ENCODE measurements at regions not wholly inside any gene's neighbourhood (a gene's known extent, or its start where the extent isn't known, plus 50 kb on each side); places are given as distances from the start of the nearest gene placed in this dataset.

GRCh38 chr5:105030153-105030552 lies 1467.6 kb upstream of the NUDT12 start:
- H3K36me3 ChIP-seq (ENCODE audit: control insufficient read depth, insufficient read depth, low read length) = no peaks in the 10 kb centered on the region
- no peak overlapping the region for H3K9ac ChIP-seq (ENCODE audit: extremely low read depth, low read length, poor library complexity, severe bottlenecking)
- TF ChIP-seq, protein P1, sequence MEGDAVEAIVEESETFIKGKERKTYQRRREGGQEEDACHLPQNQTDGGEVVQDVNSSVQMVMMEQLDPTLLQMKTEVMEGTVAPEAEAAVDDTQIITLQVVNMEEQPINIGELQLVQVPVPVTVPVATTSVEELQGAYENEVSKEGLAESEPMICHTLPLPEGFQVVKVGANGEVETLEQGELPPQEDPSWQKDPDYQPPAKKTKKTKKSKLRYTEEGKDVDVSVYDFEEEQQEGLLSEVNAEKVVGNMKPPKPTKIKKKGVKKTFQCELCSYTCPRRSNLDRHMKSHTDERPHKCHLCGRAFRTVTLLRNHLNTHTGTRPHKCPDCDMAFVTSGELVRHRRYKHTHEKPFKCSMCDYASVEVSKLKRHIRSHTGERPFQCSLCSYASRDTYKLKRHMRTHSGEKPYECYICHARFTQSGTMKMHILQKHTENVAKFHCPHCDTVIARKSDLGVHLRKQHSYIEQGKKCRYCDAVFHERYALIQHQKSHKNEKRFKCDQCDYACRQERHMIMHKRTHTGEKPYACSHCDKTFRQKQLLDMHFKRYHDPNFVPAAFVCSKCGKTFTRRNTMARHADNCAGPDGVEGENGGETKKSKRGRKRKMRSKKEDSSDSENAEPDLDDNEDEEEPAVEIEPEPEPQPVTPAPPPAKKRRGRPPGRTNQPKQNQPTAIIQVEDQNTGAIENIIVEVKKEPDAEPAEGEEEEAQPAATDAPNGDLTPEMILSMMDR (conservative IDR thresholded peaks at IDR 0.05) = no peak
- H3K4me3 Mint-ChIP-seq = no peak overlapping the region
- no peaks in the 10 kb centered on the region for H3K4me1 Mint-ChIP-seq
- H3K9me3 ChIP-seq (ENCODE audit: control insufficient read depth, low read length) = no peaks in the 10 kb centered on the region
- H3K27ac ChIP-seq (ENCODE audit: low read depth, low read length) = no peak overlapping the region
- H3K27me3 Mint-ChIP-seq (ENCODE audit: insufficient read depth) = no peaks in the 10 kb centered on the region
- no peak overlapping the region for H3K4me3 ChIP-seq (ENCODE audit: low read length)
- 80 to 94% methylated on average over 1 to 2 of the region's 2 CpGs for WGBS, 2 experiments (ENCODE audit: insufficient coverage in 1 of 2, insufficient read length in 1 of 2)
- H3K9me3 Mint-ChIP-seq = no peaks in the 10 kb centered on the region
- no peaks in the 10 kb centered on the region for H3K27me3 ChIP-seq (ENCODE audit: control insufficient read depth, insufficient read depth, low read length, poor library complexity, severe bottlenecking)
- no peak overlapping the region for H3K27ac Mint-ChIP-seq
- no peaks in the 10 kb centered on the region for H3K36me3 Mint-ChIP-seq (ENCODE audit: low read depth)
- no peaks in the 10 kb centered on the region for H3K4me1 ChIP-seq (ENCODE audit: control insufficient read depth, insufficient read depth, low read length)
- no peak for DNase-seq

DNA sequence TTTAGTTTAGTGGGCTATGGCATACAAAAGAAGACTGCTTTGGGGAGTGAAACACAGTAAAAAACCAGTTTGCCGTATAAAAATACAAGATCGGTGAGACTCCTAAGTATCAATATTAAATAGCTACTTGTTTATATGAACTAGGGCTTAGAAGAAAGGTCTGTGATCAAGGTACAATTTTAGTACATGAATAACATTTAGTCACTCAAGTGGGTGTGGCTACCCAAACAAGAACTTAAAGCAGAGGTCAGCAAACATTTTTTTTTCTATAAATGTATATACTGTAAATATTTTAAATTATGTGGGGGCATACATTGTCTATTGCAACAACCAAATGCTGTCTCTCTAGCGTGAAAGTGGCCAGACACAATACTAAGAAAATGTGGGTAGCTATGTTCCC lies 1452.5 kb upstream of the NUDT12 start:
- no peak overlapping the region for H3K27ac ChIP-seq (ENCODE audit: low read depth, low read length)
- no peaks in the 10 kb centered on the region for H3K36me3 ChIP-seq (ENCODE audit: control insufficient read depth, insufficient read depth, low read length)
- no peaks in the 10 kb centered on the region for H3K9me3 ChIP-seq (ENCODE audit: control insufficient read depth, low read length)
- Mint-ChIP-seq H3K27ac (no peak overlapping the region), H3K4me3 (no peak overlapping the region), H3K27me3 (ENCODE audit: insufficient read depth) (no peaks in the 10 kb centered on the region), H3K4me1 (no peaks in the 10 kb centered on the region), H3K9me3 (no peaks in the 10 kb centered on the region), H3K36me3 (ENCODE audit: low read depth) (no peaks in the 10 kb centered on the region)
- no peak overlapping the region for H3K4me3 ChIP-seq (ENCODE audit: low read length)
- DNase-seq = no peak
- TF ChIP-seq, protein P1 (conservative IDR thresholded peaks at IDR 0.05) = no peak
- no peaks in the 10 kb centered on the region for H3K4me1 ChIP-seq (ENCODE audit: control insufficient read depth, insufficient read depth, low read length)
- no peaks in the 10 kb centered on the region for H3K27me3 ChIP-seq (ENCODE audit: control insufficient read depth, insufficient read depth, low read length, poor library complexity, severe bottlenecking)
- H3K9ac ChIP-seq (ENCODE audit: extremely low read depth, low read length, poor library complexity, severe bottlenecking) = no peak overlapping the region
- 90 to 100% methylated on average over 2 to 3 of the region's 3 CpGs for WGBS, 2 experiments (ENCODE audit: insufficient coverage in 1 of 2, insufficient read length in 1 of 2)

DNA sequence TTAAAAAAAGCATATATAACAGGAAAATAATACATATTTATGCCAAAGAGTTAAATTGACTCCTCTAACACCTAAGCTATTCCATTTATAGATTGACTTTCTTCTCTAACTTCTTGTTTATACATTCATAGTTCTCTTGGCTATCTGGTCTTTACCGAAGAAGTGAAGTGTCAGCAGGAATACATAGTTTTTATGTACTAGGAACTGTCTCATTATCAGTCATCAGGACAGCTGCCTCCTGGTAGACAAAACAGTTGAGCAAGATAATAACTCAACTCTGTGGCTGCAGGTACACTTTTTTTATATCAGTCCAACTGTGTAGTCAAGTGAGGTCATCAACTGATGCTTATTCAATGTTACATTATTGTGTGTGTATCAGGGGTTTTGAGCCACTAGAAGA lies 1436.0 kb upstream of the NUDT12 start:
- Mint-ChIP-seq H3K9me3 (peaks cover 2% of the 10 kb centered on the region), H3K36me3 (ENCODE audit: low read depth) (no peaks in the 10 kb centered on the region), H3K27ac (no peak overlapping the region), H3K4me1 (no peaks in the 10 kb centered on the region), H3K27me3 (ENCODE audit: insufficient read depth) (no peaks in the 10 kb centered on the region), H3K4me3 (no peak overlapping the region)
- Histone ChIP-seq H3K27me3 (ENCODE audit: control insufficient read depth, insufficient read depth, low read length, poor library complexity, severe bottlenecking) (no peaks in the 10 kb centered on the region), H3K4me3 (ENCODE audit: low read length) (no peak overlapping the region), H3K9me3 (ENCODE audit: control insufficient read depth, low read length) (no peaks in the 10 kb centered on the region), H3K9ac (ENCODE audit: extremely low read depth, low read length, poor library complexity, severe bottlenecking) (no peak overlapping the region), H3K36me3 (ENCODE audit: control insufficient read depth, insufficient read depth, low read length) (no peaks in the 10 kb centered on the region), H3K27ac (ENCODE audit: low read depth, low read length) (no peak overlapping the region), H3K4me1 (ENCODE audit: control insufficient read depth, insufficient read depth, low read length) (no peaks in the 10 kb centered on the region)
- no peak for DNase-seq
- TF ChIP-seq, protein P1 (conservative IDR thresholded peaks at IDR 0.05) = no peak
- whole genome bisulfite sequencing, 2 experiments (ENCODE audit: insufficient coverage in 1 of 2, insufficient read length in 1 of 2) = 89 to 100% methylated on average over 1 of the region's 1 CpG

Data from endodermal cell (in vitro differentiated cells).